OCI-LY7 (cell line): ENCODE measurements at regions not wholly inside any gene's neighbourhood (a gene's known extent, or its start where the extent isn't known, plus 50 kb on each side); places are given as distances from the start of the nearest gene placed in this dataset.

Experiments
- BruUV-seq: library from RNA; stranded (reverse); fragments of 400-500 nt; replicated peaks from 2 replicates; lab custom pipeline; 2021; lab: Mats Ljungman, UMichigan
- CTCF ChIA-PET: fragments of 300-600 bp; sonication (Branson Sonifier 250); formaldehyde crosslinking; loops from one replicate; lab custom pipeline; 2022; ENCODE audit warnings: antibody characterized with exemption; ENCODE audit not compliant: unreplicated experiment; lab: Charles Lee
- POLR2A ChIA-PET: fragments of 300-600 bp; sonication (Branson Sonifier 250); formaldehyde crosslinking; loops from one replicate; lab custom pipeline; 2022; ENCODE audit warnings: antibody characterized with exemption; lab: Charles Lee
- DNase-seq: peaks from one replicate; pipeline ENCODE4 v3.0.0-alpha.2; 2015; ENCODE audit warnings: low spot score
- H2AFZ ChIP-seq: fragments of 200-600 bp; sonication (generic), shearing (Covaris generic); 2 replicates; pipeline ENCODE4 v1.6.1; 2014; ENCODE audit warnings: mild to moderate bottlenecking, antibody characterized with exemption, low read length, moderate library complexity
- H3K27ac ChIP-seq: fragments of 200-600 bp; sonication (generic); 2 replicates; pipeline ENCODE4 v1.5.1; 2014; ENCODE audit warnings: mixed run types, low read depth, mild to moderate bottlenecking, moderate library complexity, low read length, inconsistent platforms; ENCODE audit not compliant: poor library complexity, severe bottlenecking
- H3K36me3 ChIP-seq: fragments of 200-600 bp; sonication (generic); 2 replicates; pipeline ENCODE4 v1.6.1; 2014; ENCODE audit warnings: mild to moderate bottlenecking, antibody characterized with exemption, low read length, moderate library complexity, mixed read lengths; ENCODE audit not compliant: insufficient read depth
- H3K4me1 ChIP-seq: fragments of 200-600 bp; sonication (generic); 2 replicates; pipeline ENCODE4 v1.5.1; 2014; ENCODE audit warnings: mild to moderate bottlenecking, low read length; ENCODE audit not compliant: insufficient read depth, poor library complexity, severe bottlenecking
- H3K4me2 ChIP-seq: fragments of 200-600 bp; sonication (generic); 2 replicates; pipeline ENCODE4 v1.6.1; 2014; ENCODE audit warnings: mild to moderate bottlenecking, low read length
- H3K4me3 ChIP-seq: fragments of 200-600 bp; sonication (generic); 2 replicates; pipeline ENCODE4 v1.5.1; 2014; ENCODE audit warnings: mild to moderate bottlenecking, low read depth, low read length; ENCODE audit not compliant: poor library complexity, severe bottlenecking
- H3K79me2 ChIP-seq: fragments of 200-600 bp; sonication (generic); 2 replicates; pipeline ENCODE4 v1.6.1; 2016; ENCODE audit warnings: low read depth, mild to moderate bottlenecking, low read length, moderate library complexity, mixed read lengths; ENCODE audit not compliant: insufficient read depth
- H3K9me2 ChIP-seq: fragments of 200-600 bp; sonication (generic); 2 replicates; pipeline ENCODE4 v1.6.1; 2016; ENCODE audit warnings: mild to moderate bottlenecking, low read length, mixed read lengths; ENCODE audit not compliant: insufficient read depth
- H3K9me3 ChIP-seq: fragments of 200-600 bp; sonication (generic); 2 replicates; pipeline ENCODE4 v1.6.1; 2014; ENCODE audit warnings: mild to moderate bottlenecking, mixed run types, low read length, mixed read lengths
- H4K20me1 ChIP-seq: fragments of 200-600 bp; sonication (generic); 2 replicates; pipeline ENCODE4 v1.6.1; 2014; ENCODE audit warnings: mild to moderate bottlenecking, antibody characterized with exemption, low read length, moderate library complexity, mixed read lengths; ENCODE audit not compliant: insufficient read depth
- EZH2phosphoT487 ChIP-seq: fragments of 200-600 bp; sonication (generic); IDR thresholded peaks from 2 replicates; pipeline ENCODE4 v1.6.1; 2018; ENCODE audit warnings: low read depth, borderline replicate concordance, mild to moderate bottlenecking, mixed run types, antibody characterized with exemption, low read length, moderate library complexity, mixed read lengths
- intact Hi-C: fragments of 100-400 bp; cut with micrococcal nuclease; formaldehyde crosslinking; loops from one replicate; pipeline ENCODE4 v1.10.0; 2022; ENCODE audit not compliant: unreplicated experiment
- TF ChIP-seq, protein P1 (sequence below): fragments of 200-600 bp; sonication (generic); conservative IDR thresholded peaks from 2 replicates; pipeline ENCODE4 v1.5.1; 2014; ENCODE audit warnings: mild to moderate bottlenecking, antibody characterized with exemption, low read length, moderate library complexity, mixed read lengths

DNA sequence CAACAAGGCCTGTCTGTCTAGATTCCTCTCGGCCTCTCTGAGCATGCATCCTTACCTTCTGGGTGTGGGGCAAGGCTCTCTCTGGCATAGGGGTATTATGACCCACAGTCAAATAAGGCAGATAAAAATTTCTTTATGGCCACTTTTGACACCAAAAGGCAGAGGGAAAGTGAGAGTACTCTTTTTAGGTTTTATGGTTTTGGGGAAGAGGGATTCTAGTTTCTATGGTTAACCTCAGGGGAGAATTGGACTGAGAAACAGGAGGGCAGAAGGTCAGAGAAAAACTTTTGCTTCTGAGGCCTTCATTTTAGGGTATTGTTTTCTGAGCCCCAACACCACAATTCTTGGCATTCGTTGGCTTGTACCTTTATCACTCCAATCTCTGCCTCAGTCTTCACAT lies 70.0 kb upstream of the CCDC54 start:
- intact Hi-C loops, result no loop called here
- Histone ChIP-seq H3K4me2 (no peak overlapping the region), H3K9me2 (no peaks in the 10 kb centered on the region), H3K4me3 (no peak overlapping the region), H3K79me2 (no peaks in the 10 kb centered on the region), H3K9me3 (no peaks in the 10 kb centered on the region), H3K36me3 (no peaks in the 10 kb centered on the region), H4K20me1 (no peaks in the 10 kb centered on the region), H2AFZ (no peak overlapping the region), H3K4me1 (no peaks in the 10 kb centered on the region), H3K27ac (no peak overlapping the region)
- POLR2A ChIA-PET, result interaction anchor here (0.7 kb wide), 1 partner anchor 1977 kb away, joined by 3 read pairs; no protein-coding TSS in a partner anchor
- CTCF ChIA-PET, result interaction anchor here (0.9 kb wide), 1 partner anchor 52 kb away, joined by 3 read pairs; no protein-coding TSS in a partner anchor
- TF ChIP-seq, protein P1, sequence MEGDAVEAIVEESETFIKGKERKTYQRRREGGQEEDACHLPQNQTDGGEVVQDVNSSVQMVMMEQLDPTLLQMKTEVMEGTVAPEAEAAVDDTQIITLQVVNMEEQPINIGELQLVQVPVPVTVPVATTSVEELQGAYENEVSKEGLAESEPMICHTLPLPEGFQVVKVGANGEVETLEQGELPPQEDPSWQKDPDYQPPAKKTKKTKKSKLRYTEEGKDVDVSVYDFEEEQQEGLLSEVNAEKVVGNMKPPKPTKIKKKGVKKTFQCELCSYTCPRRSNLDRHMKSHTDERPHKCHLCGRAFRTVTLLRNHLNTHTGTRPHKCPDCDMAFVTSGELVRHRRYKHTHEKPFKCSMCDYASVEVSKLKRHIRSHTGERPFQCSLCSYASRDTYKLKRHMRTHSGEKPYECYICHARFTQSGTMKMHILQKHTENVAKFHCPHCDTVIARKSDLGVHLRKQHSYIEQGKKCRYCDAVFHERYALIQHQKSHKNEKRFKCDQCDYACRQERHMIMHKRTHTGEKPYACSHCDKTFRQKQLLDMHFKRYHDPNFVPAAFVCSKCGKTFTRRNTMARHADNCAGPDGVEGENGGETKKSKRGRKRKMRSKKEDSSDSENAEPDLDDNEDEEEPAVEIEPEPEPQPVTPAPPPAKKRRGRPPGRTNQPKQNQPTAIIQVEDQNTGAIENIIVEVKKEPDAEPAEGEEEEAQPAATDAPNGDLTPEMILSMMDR, result no peak
- TF ChIP-seq EZH2phosphoT487, result no peak
- BruUV-seq, result no TSS peak
- DNase-seq, result no peak

DNA sequence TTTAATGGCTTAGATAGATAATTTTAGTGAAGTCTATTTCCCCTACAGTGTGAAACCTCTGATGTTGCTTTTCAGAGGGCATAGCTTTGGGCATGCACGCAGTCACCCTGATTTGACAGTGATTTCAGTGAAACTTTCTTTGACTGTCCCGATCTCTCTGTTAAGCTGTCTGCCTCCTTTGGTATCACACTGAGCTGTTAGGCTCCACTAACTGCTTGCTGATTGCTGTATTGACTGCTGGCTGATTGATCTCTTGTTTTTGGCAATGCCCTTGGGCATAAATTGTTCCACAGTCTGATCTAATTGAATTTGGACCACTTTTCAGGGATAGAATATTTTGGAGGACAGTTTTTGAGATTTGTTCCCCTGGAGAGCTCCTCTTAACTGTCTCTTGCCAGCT lies 68.5 kb upstream of the CCDC54 start:
- ChIA-PET POLR2A (interaction anchor here (0.7 to 2.6 kb wide), 2 partner anchors 10 to 1100 kb away, joined by 3 to 11 read pairs; no protein-coding TSS in a partner anchor), CTCF (no interaction called here)
- no peak for DNase-seq
- Histone ChIP-seq H4K20me1 (no peaks in the 10 kb centered on the region), H3K79me2 (no peaks in the 10 kb centered on the region), H3K27ac (no peak overlapping the region), H3K4me2 (no peak overlapping the region), H3K9me2 (no peaks in the 10 kb centered on the region), H3K9me3 (no peaks in the 10 kb centered on the region), H3K4me1 (no peaks in the 10 kb centered on the region), H3K36me3 (no peaks in the 10 kb centered on the region), H3K4me3 (no peak overlapping the region), H2AFZ (no peak overlapping the region)
- no peak for TF ChIP-seq EZH2phosphoT487
- TF ChIP-seq, protein P1, result no peak
- intact Hi-C loops, result no loop called here
- no TSS peak for BruUV-seq

DNA sequence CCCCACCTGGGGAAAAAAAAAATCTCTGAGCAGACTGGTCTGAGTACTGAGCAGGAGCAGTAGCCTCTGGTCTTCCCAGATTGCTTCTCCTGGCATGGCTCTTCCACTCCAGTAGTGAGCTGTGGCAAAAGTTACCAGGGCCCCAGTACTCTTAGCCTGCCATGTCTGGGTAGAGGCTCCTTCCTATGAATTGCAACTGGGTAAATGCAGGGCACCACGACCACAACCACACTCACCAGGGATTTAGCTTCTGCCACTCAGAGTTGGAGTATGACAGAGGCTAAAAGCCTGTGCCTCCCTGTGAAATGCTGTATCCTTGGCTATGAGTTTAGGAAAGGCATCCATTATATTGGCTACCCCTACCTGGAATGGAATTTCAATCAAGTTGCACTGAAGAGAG lies 67.9 kb upstream of the CCDC54 start:
- H3K27ac ChIP-seq, result no peak overlapping the region
- no peaks in the 10 kb centered on the region for H3K79me2 ChIP-seq
- no peaks in the 10 kb centered on the region for H3K4me1 ChIP-seq
- no peak for TF ChIP-seq EZH2phosphoT487
- TF ChIP-seq, protein P1, result no peak
- intact Hi-C loops, result no loop called here
- no peaks in the 10 kb centered on the region for H3K36me3 ChIP-seq
- H3K4me3 ChIP-seq, result no peak overlapping the region
- H3K4me2 ChIP-seq, result no peak overlapping the region
- CTCF ChIA-PET, result no interaction called here
- H3K9me3 ChIP-seq, result no peaks in the 10 kb centered on the region
- POLR2A ChIA-PET, result interaction anchor here (0.7 to 2.6 kb wide), 2 partner anchors 10 to 1099 kb away, joined by 3 to 11 read pairs; no protein-coding TSS in a partner anchor
- no peak overlapping the region for H2AFZ ChIP-seq
- no TSS peak for BruUV-seq
- no peak for DNase-seq
- no peaks in the 10 kb centered on the region for H3K9me2 ChIP-seq
- no peaks in the 10 kb centered on the region for H4K20me1 ChIP-seq
